ENCODE measurements at regions not wholly inside any gene's neighbourhood (a gene's known extent, or its start where the extent isn't known, plus 50 kb on each side); places are given as distances from the start of the nearest gene placed in this dataset.
"Not testable (repeated sequence)": the region's sequence is repeated elsewhere in the genome, so short reads cannot be mapped to it uniquely, and the experiment has no call there.

DNA sequence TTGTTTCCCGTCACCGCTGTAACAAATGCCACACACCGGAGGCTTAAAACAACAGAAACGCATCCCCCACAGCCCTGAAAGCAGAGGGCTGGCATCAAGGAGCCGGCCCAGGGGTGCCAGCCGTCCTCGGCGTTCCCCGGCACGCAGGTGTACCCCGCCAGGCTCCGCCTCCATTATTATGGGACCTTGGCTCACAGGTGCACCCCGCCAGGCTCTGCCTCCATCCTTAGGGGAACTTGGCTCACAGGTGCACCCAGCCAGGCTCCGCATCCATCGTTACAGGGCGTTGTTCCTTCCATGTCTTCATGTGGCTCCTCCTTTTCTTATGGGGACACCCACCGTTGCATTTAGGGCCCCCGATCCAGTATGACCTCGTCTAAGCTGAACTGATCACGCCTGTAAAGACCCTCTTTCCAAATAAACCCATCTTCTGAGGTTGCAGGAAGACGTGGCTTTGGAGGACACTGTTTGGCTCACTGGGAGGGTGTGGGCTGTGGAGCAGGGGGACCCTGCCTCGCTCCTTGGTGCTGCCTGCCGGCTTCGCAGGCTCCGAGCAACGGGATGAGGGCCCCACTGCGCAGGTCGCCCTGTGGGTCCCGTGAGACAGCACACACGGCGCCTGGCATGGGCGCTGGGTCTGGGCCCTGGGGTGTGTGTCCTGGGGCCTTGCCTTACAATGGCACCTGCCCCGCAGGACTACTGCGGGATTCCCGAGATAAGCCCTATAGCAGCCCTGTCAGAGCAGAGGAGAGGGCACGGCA lies 154.9 kb upstream of the ZNF469 start:
- TF ChIP-seq POLR2A, POLR2AphosphoS5 (IDR thresholded peaks at IDR 0.05): not testable (repeated sequence)
- TF ChIP-seq, protein P1, sequence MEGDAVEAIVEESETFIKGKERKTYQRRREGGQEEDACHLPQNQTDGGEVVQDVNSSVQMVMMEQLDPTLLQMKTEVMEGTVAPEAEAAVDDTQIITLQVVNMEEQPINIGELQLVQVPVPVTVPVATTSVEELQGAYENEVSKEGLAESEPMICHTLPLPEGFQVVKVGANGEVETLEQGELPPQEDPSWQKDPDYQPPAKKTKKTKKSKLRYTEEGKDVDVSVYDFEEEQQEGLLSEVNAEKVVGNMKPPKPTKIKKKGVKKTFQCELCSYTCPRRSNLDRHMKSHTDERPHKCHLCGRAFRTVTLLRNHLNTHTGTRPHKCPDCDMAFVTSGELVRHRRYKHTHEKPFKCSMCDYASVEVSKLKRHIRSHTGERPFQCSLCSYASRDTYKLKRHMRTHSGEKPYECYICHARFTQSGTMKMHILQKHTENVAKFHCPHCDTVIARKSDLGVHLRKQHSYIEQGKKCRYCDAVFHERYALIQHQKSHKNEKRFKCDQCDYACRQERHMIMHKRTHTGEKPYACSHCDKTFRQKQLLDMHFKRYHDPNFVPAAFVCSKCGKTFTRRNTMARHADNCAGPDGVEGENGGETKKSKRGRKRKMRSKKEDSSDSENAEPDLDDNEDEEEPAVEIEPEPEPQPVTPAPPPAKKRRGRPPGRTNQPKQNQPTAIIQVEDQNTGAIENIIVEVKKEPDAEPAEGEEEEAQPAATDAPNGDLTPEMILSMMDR (IDR thresholded peaks at IDR 0.05): not testable (repeated sequence)

Measured in prostate gland (tissue), 2 donors.